ENCODE measurements at regions not wholly inside any gene's neighbourhood (a gene's known extent, or its start where the extent isn't known, plus 50 kb on each side); places are given as distances from the start of the nearest gene placed in this dataset.

DNA sequence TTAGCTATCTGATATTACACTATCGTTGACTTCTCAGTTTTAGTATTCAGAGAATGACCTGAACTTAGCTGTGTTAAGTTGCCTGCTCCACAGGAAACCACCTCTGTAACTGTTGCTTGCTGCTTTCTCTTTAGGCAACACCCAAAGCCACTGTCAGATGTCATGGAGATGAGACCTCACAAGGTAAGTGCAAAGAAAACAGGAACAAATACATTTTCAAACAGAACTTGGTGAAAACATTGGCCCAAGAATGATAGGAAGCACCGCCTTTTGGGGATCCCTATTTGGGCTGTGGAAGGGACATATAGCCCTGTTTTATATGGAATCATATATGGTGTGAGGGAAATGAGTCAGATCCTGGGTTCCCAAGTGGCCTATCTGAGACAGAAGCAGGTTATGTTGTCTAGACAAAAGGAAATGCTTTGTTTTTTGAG is 143.4 kb downstream of the UBE2E3 start:
- H3K18ac ChIP-seq (ENCODE audit: low read depth, low read length) = peak overlapping the region; percentile 24
- H4K91ac ChIP-seq (ENCODE audit: insufficient read depth, low read depth, low read length) = no peak overlapping the region
- H3K9me3 ChIP-seq (ENCODE audit: control insufficient read depth, insufficient read depth, low read length) = no peaks in the 10 kb centered on the region
- H4K8ac ChIP-seq (ENCODE audit: low read depth in 2 of 2, low read length in 2 of 2) = no peak overlapping the region
- H3K36me3 ChIP-seq (ENCODE audit: control insufficient read depth, insufficient read depth, low read length) = no peaks in the 10 kb centered on the region
- no peak overlapping the region for H3K4ac ChIP-seq (ENCODE audit: low read depth, low read length)
- H3K23ac ChIP-seq (ENCODE audit: low read depth, low read length) = no peak overlapping the region
- no peak overlapping the region for H3K4me3 ChIP-seq (ENCODE audit: insufficient read depth, low read depth, low read length)
- POLR2A ChIA-PET (ENCODE audit: unreplicated experiment) = no interaction called here
- intact Hi-C loops (cut with micrococcal nuclease) (no loop called here), in situ Hi-C loops (cut with MboI; ENCODE audit: low sequenced_read_pairs) (loop anchor here (25.0 kb wide), 1 partner anchor 988 kb away; no protein-coding TSS in a partner anchor), dilution Hi-C loops (cut with HindIII; ENCODE audit: low sequenced_read_pairs, unreplicated experiment) (no loop called here)
- peaks cover 3% of the 10 kb centered on the region; the same call in 1 of the 2 replicates for H3K4me1 ChIP-seq (ENCODE audit: control insufficient read depth, insufficient read depth, low read length)
- no peaks in the 10 kb centered on the region for H3K27me3 ChIP-seq (ENCODE audit: control insufficient read depth, insufficient read depth, low read length)
- no peak overlapping the region; the same call in 1 of the 2 replicates for H4K5ac ChIP-seq (ENCODE audit: low read depth, low read length)
- no peak overlapping the region for H2BK5ac ChIP-seq (ENCODE audit: low read depth, low read length, poor library complexity, severe bottlenecking)
- TF ChIP-seq CHD1 (IDR thresholded peaks at IDR 0.05; ENCODE audit: low read depth, low read length) (no peak), RCOR1 (IDR thresholded peaks at IDR 0.05; ENCODE audit: insufficient replicate concordance, low read length) (no peak)
- no peaks in the 10 kb centered on the region for H3K79me1 ChIP-seq (ENCODE audit: low read depth in 1 of 2, low read length in 2 of 2)
- H2AK5ac ChIP-seq (ENCODE audit: low read depth, low read length) = no peak overlapping the region
- peak overlapping the region; percentile 45; the same call in 1 of the 2 replicates for H2BK20ac ChIP-seq (ENCODE audit: low read depth, low read length)
- WGBS, 2 experiments (ENCODE audit: extremely low coverage in 2 of 2, insufficient read length in 1 of 2) = no CpG with 5 or more reads among the region's 2 CpGs
- CTCF ChIA-PET = no interaction called here
- DNase-seq = no peak
- H3K4me2 ChIP-seq (ENCODE audit: low read depth, low read length) = no peak overlapping the region
- H2AFZ ChIP-seq (replicated peaks; ENCODE audit: low read length, poor library complexity) = no peak overlapping the region
- H2AK9ac ChIP-seq (replicated peaks; ENCODE audit: low read depth, low read length, poor library complexity) = no peak overlapping the region
- H4K20me1 ChIP-seq (ENCODE audit: insufficient read depth, low read length) = no peaks in the 10 kb centered on the region
- BruUV-seq (replicated peaks) = no TSS peak
- ATAC-seq (ENCODE audit: low read depth) = no peak
- H3K27ac ChIP-seq (ENCODE audit: insufficient read depth, low read length) = no peak overlapping the region
- peak overlapping the region; percentile 87; the same call in 1 of the 2 replicates for H3K14ac ChIP-seq (replicated peaks; ENCODE audit: low read depth, low read length)
- peak overlapping the region; percentile 60; the same call in 1 of the 3 replicates for H2BK15ac ChIP-seq (ENCODE audit: low read depth, low read length)
- H2BK120ac ChIP-seq (ENCODE audit: low read depth, low read length) = 0 out of 2 replicates have a peak overlapping the region, but pooled peaks have one; percentile 3
- no peaks in the 10 kb centered on the region for H3K9me1 ChIP-seq (ENCODE audit: insufficient read depth, low read length)
- H3K9ac ChIP-seq (ENCODE audit: low read depth, low read length) = no peak overlapping the region
- peak overlapping the region; percentile 11; the same call in 1 of the 2 replicates for H3K56ac ChIP-seq (ENCODE audit: extremely low read depth, insufficient read depth, low read length)
